ENCODE measurements at regions not wholly inside any gene's neighbourhood (a gene's known extent, or its start where the extent isn't known, plus 50 kb on each side); places are given as distances from the start of the nearest gene placed in this dataset.

- H3K27me3 ChIP-seq (ENCODE audit: low read depth) = no peaks in the 10 kb centered on the region
- H3K9me3 ChIP-seq (replicated peaks) = peaks cover 31% of the 10 kb centered on the region
- H3K4me1 ChIP-seq = no peaks in the 10 kb centered on the region
- DNase-seq = no peak
- intact Hi-C loops (cut with micrococcal nuclease) = no loop called here
- no peak overlapping the region for H3K4me3 ChIP-seq
- no peaks in the 10 kb centered on the region for H3K36me3 ChIP-seq
- H3K27ac ChIP-seq (replicated peaks) = no peak overlapping the region
- TF ChIP-seq CTCF (IDR thresholded peaks at IDR 0.05; ENCODE audit: borderline replicate concordance) = no peak
These were observed 1349.8 kb upstream of the RAG2 start for GRCh38 chr11:37947821-37948220.

GRCh38 chr11:37946155-37946766, 1348.2 kb upstream of the RAG2 start:
- Histone ChIP-seq H3K4me1 (no peaks in the 10 kb centered on the region), H3K27me3 (ENCODE audit: low read depth) (no peaks in the 10 kb centered on the region)
- intact Hi-C loops (cut with micrococcal nuclease) = no loop called here

GRCh38 chr11:37942081-37942480, 1344.0 kb upstream of the RAG2 start:
- H3K4me3 ChIP-seq = no peak overlapping the region
- no peak overlapping the region for H3K27ac ChIP-seq (replicated peaks)
- no peak for DNase-seq
- intact Hi-C loops (cut with micrococcal nuclease) = no loop called here
- no peaks in the 10 kb centered on the region for H3K36me3 ChIP-seq
- H3K9me3 ChIP-seq (replicated peaks) = peaks cover 33% of the 10 kb centered on the region
- TF ChIP-seq CTCF (IDR thresholded peaks at IDR 0.05; ENCODE audit: borderline replicate concordance) = no peak
- H3K27me3 ChIP-seq (ENCODE audit: low read depth) = no peaks in the 10 kb centered on the region
- no peaks in the 10 kb centered on the region for H3K4me1 ChIP-seq

More at GRCh38 chr11:37946155-37946766, 1348.2 kb upstream of the RAG2 start:
- TF ChIP-seq CTCF (IDR thresholded peaks at IDR 0.05; ENCODE audit: borderline replicate concordance) = peak; percentile 67
- no peak for DNase-seq
- Histone ChIP-seq H3K4me3 (no peak overlapping the region), H3K27ac (replicated peaks) (no peak overlapping the region), H3K9me3 (replicated peaks) (peaks cover 33% of the 10 kb centered on the region), H3K36me3 (no peaks in the 10 kb centered on the region)

GRCh38 chr11:37929100-37929653, 1331.1 kb upstream of the RAG2 start:
- no peaks in the 10 kb centered on the region for H3K36me3 ChIP-seq
- H3K27me3 ChIP-seq (ENCODE audit: low read depth) = no peaks in the 10 kb centered on the region
- intact Hi-C loops (cut with micrococcal nuclease) = no loop called here
- DNase-seq = no peak
- H3K27ac ChIP-seq (replicated peaks) = no peak overlapping the region
- no peak for TF ChIP-seq CTCF (IDR thresholded peaks at IDR 0.05; ENCODE audit: borderline replicate concordance)
- H3K4me3 ChIP-seq = no peak overlapping the region
- no peaks in the 10 kb centered on the region for H3K4me1 ChIP-seq
- peaks cover 15% of the 10 kb centered on the region for H3K9me3 ChIP-seq (replicated peaks)

GRCh38 chr11:37926772-37927171, 1328.7 kb upstream of the RAG2 start:
- intact Hi-C loops (cut with micrococcal nuclease) = no loop called here
- Histone ChIP-seq H3K27ac (replicated peaks) (no peak overlapping the region), H3K36me3 (no peaks in the 10 kb centered on the region), H3K27me3 (ENCODE audit: low read depth) (no peaks in the 10 kb centered on the region), H3K4me1 (no peaks in the 10 kb centered on the region), H3K4me3 (no peak overlapping the region), H3K9me3 (replicated peaks) (no peaks in the 10 kb centered on the region)
- no peak for DNase-seq
- TF ChIP-seq CTCF (IDR thresholded peaks at IDR 0.05; ENCODE audit: borderline replicate concordance) = no peak

Data from left ventricle myocardium inferior (tissue), 1 donor.